GM12801 (cell line): ENCODE measurements at regions not wholly inside any gene's neighbourhood (a gene's known extent, or its start where the extent isn't known, plus 50 kb on each side); places are given as distances from the start of the nearest gene placed in this dataset.

Source experiments
- CTCF ChIP-seq: IDR thresholded peaks from one replicate; pipeline ENCODE4 v1.5.1; 2011; ENCODE audit warnings: control low read depth; ENCODE audit not compliant: insufficient read length; ENCODE audit errors: extremely low read depth

- no peak for TF ChIP-seq CTCF
Measured at GRCh38 chr14:71713451-71713850, 218.8 kb upstream of the RGS6 start.

DNA sequence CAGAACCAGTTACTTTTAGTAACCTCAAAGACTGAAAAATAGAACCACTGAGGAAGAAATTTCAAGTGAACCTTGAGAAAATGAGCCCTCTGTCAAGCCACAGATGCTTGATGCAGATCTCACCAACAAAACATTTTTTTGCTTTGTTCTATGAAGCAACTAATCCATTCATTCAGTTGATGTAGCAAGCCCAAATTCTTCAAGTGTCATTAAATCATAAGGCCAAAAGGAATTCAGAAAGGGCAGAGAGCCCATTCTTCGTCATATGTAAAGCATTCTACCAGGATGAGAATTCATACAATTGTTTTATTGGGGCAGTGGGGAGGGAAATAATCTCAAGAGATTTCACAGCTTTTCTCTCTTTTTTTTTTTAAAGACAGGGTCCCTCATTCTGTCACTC lies 218.0 kb upstream of the RGS6 start:
- TF ChIP-seq CTCF = no peak

- TF ChIP-seq CTCF = no peak
Measured at GRCh38 chr14:71716041-71716772, 216.0 kb upstream of the RGS6 start.

- TF ChIP-seq CTCF = no peak
Measured at GRCh38 chr14:71720978-71721624, 211.1 kb upstream of the RGS6 start.

DNA sequence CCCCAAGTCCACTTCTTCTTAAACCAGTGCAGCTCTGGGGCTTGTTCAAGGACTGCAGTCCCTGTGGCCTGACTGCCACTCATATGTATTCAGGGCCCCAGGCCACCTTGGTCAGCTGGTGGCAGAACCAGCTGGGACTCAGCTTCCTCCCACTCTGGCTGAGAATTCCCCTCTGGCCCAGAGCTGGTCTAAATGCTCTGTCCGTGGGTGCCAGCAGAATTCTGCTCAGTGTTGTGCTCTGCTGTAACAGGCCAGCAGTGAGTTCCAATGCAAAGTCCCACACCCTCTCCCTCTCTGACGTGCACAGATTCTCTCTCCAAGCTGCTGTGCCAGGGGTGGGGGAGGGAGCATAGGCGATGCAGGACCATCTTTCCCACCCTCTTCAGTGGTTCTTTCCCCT lies 210.4 kb upstream of the RGS6 start:
- TF ChIP-seq CTCF = no peak

DNA sequence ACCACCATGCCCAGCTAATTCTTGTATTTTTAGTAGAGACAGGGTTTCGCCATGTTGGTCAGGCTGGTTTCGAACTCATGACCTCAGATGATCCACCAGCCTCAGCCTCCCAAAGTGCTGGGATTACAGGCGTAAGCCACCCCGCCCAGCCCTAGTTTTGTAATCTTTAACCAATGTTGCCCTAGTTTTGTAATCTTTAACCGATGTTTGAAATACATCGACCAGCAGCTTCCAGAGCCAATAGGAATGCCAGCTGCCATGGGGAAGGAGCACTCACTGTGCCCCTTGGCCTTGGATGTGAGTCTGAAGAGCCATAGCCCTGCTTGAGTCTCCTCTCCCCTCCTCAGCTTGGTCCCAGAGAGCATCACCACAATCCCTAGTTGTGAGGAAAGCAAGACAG lies 209.3 kb upstream of the RGS6 start:
- TF ChIP-seq CTCF = no peak

- no peak for TF ChIP-seq CTCF
Measured at GRCh38 chr14:71725922-71726579, 206.2 kb upstream of the RGS6 start.
